HG03469 (cell line): ENCODE measurements at regions not wholly inside any gene's neighbourhood (a gene's known extent, or its start where the extent isn't known, plus 50 kb on each side); places are given as distances from the start of the nearest gene placed in this dataset.
"Not testable (repeated sequence)": the region's sequence is repeated elsewhere in the genome, so short reads cannot be mapped to it uniquely, and the experiment has no call there.

Experiments
- ATAC-seq: cut with Tn5 transposase; IDR thresholded peaks from one replicate; pipeline ENCODE4 v1.9.1; 2021; ENCODE audit warnings: mild to moderate bottlenecking, moderate library complexity, moderate number of reproducible peaks; ENCODE audit not compliant: unreplicated experiment

GRCh38 chr3:10109-10996 is 186.2 kb upstream of the CHL1 start:
- ATAC-seq = not testable (repeated sequence)

- ATAC-seq = no peak
Observed at GRCh38 chr3:11734-12133, 184.8 kb upstream of the CHL1 start.

GRCh38 chr3:14652-15051 is 181.9 kb upstream of the CHL1 start:
- ATAC-seq = no peak

GRCh38 chr3:16366-16765 is 180.2 kb upstream of the CHL1 start:
- ATAC-seq = no peak

- no peak for ATAC-seq
Observed at GRCh38 chr3:20421-20820, 176.1 kb upstream of the CHL1 start.

- ATAC-seq = no peak
Observed at GRCh38 chr3:24006-24405, 172.6 kb upstream of the CHL1 start.

GRCh38 chr3:25056-25455 is 171.5 kb upstream of the CHL1 start:
- no peak for ATAC-seq

- not testable (repeated sequence) for ATAC-seq
Observed at GRCh38 chr3:35985-36384, 160.6 kb upstream of the CHL1 start.

GRCh38 chr3:42871-43744 is 153.5 kb upstream of the CHL1 start:
- ATAC-seq = not testable (repeated sequence)

GRCh38 chr3:44028-44676 is 152.4 kb upstream of the CHL1 start:
- no peak for ATAC-seq

- not testable (repeated sequence) for ATAC-seq
Observed at GRCh38 chr3:44941-45340, 151.6 kb upstream of the CHL1 start.

GRCh38 chr3:46576-46975 is 150.0 kb upstream of the CHL1 start:
- no peak for ATAC-seq

GRCh38 chr3:53441-53840 is 143.1 kb upstream of the CHL1 start:
- ATAC-seq = not testable (repeated sequence)

GRCh38 chr3:54240-54639 is 142.3 kb upstream of the CHL1 start:
- ATAC-seq = no peak

- ATAC-seq = no peak
Observed at GRCh38 chr3:56672-57071, 139.9 kb upstream of the CHL1 start.

GRCh38 chr3:59854-60253 is 136.7 kb upstream of the CHL1 start:
- no peak for ATAC-seq

GRCh38 chr3:63095-63765 is 133.3 kb upstream of the CHL1 start:
- no peak for ATAC-seq

- no peak for ATAC-seq
Observed at GRCh38 chr3:69690-70089, 126.9 kb upstream of the CHL1 start.

- no peak for ATAC-seq
Observed at GRCh38 chr3:72776-73175, 123.8 kb upstream of the CHL1 start.

- ATAC-seq = no peak
Observed at GRCh38 chr3:73271-73670, 123.3 kb upstream of the CHL1 start.
